Middle frontal gyrus (tissue), 1 donor: ENCODE measurements at regions not wholly inside any gene's neighbourhood (a gene's known extent, or its start where the extent isn't known, plus 50 kb on each side); places are given as distances from the start of the nearest gene placed in this dataset.

Experiments
- DNase-seq: peaks from one replicate; pipeline ENCODE4 v3.0.0-alpha.2; 2015; ENCODE audit warnings: low spot score; ENCODE audit errors: extremely low spot score

DNA sequence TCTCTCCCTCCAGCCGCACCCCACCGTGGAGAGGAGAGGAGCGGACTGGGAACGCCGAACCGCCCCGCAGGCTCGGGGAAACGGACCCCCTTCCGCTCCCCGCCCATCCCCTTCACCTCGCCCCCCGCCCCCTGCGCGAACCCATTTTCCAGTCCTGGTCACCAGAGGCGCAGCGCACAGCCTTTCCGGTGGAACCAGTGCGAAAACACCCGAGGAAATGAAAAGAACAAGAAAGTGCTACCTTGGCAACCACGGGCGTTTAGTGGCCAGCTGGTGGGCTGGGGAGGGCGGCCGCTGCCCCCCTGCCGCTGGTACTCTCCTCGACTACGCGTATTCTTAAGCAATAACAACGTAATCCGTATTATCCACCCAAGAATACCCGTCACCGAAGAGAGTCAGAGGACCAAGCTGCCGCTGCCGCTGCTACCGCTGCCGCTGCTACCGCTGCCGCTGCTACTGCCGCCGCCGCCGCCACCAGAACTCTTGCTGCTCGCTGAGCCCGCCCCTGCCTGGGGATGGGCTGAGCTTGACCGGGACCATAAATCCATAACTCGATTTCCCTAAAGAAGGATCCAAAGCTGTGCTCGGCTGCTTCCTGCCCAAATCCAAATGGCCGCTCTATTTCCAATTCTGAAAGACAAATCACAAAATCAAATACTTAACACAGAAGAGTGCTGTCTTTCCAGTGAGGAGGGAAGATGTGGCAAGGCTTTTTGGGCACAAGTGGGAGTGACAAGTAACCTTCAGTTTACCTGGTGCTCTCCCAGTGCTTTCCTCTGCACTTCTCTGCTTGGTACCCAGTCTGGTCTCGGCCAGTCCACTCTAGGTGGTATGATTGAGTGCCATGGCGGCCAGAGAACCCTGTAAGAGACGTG, 125.2 kb upstream of the DPYD start:
- DNase-seq, result no peak

DNA sequence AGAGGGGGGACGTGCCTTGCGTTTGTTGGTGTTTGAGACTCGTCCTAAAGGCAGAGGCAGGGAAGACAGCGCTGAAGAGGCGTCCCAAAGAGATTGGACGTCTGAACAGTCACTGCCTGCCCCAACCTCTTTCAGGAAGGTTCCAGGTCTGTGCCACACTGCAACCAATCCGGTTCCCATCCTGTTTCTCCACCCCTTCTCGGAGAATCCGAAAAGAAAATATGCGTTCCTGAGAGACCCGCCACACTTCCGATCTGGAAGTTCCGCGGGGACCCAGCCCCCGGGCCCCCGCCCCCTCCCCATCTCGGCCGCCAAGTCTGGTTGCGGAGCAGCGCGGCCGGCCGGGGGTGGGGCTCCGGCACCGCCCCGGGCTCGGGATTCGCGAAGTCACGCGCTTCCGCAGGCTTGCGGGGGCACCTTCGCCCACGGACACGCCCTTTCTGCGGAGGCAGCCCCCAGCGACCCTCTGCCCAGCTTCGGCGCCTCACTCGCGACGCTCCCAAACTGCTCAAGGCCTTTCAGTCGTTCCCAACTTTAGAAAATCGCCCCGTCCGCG, 124.5 kb upstream of the DPYD start:
- DNase-seq, result no peak

DNA sequence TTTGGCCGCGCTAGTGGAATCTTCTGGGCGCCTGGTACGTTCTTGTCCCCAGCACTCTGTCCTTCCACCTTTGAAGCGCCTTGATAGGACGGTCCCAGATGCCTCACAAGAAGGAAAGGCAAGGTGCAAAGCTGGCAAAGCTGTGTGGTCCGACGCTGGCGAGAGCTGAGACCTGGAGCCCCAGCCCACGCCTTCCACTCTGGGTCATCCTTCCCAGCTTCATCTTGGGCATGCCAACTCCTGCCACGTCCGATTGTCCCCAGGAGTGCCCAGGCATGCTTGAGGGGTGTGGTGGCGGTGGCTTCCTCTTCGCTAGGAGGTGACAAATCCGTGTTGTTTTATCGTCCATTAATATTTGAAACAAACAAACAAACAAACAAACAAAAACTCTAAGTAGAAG, 123.9 kb upstream of the DPYD start:
- no peak for DNase-seq

DNA sequence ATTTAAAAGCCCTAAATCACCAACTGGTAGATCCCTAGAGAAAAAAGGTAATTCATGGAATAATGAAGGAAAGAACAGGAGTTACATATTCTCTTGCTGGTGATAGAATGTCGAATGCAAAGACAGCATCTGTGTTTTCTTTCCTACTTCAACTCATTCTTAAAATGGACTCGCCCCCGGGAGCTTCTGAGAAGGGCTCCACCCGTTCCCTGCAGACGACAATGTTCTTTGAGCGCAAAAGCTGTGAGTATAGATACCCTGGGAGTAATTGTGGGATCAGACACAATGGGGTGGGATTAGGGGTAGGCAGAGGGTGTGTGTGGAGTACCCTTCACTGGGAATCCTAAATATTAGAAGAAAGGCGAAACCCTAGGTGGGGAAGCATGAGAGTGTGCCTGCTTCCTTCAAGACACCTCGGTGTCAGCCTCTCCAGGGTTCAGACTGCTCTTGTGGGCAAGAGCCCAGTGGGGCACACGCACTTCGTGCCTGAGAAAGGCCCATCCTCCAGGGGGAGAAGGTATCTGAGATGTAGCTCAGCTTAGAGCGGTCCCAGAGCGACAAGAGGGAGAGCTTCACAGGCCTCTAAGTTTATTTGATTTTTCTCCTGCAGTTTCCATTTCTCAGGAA, 123.3 kb upstream of the DPYD start:
- no peak for DNase-seq

DNA sequence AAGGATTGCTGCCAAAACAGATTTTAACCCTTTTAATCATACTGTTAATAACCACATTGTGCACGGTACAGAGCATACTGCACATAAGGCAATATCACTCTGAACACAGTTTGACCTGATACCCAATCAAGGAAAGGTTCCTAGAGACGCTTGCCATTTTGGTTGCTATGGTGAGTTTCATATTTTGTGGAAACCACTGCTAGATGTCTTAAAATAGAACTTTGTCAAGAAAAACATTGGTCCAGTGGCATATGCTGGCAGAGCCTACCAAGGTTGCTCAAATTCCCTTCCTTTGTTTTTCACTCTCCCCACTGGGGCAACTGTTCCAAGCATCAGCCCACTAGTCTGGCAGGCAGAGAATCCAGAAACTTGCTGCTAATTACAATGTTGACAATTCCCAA, 114.8 kb upstream of the DPYD start:
- DNase-seq, result no peak

DNA sequence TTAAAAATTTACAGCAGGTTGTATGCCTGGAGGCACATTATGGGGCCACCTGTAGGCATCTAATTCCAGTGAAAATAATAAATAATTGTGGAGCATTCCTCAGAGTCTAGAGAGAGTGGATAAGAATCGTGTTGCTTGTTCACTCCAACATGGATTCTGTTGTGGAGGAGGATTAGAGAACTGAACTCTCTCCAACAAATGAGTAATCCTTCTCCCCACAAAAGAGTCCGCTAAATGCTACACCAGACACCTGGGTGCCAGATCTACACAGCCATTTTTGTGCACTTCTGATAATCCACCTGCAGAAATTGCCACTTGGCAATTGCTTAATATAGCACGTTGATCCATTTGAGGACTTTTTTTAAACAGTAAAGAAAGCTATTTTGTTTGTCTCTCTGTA, 113.7 kb upstream of the DPYD start:
- no peak for DNase-seq

DNA sequence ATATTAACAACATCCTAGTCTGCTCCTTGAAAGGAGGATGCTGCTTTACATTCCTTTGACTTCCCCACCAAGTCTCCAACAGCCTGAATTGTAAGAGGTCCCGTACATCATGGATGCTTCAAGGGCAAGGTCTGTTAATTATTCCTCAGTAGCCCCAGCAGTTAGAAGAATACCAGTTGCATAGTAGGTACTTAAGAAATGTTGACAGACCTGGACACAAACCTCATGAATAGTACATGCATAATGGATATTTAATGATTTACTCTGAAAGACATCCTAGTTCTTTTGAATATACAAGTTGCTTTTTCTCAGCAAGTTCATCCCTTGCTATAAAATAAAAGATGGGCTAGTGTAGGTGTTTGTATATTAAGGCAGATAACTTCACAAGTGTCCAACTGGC, 112.1 kb upstream of the DPYD start:
- DNase-seq, result no peak

DNA sequence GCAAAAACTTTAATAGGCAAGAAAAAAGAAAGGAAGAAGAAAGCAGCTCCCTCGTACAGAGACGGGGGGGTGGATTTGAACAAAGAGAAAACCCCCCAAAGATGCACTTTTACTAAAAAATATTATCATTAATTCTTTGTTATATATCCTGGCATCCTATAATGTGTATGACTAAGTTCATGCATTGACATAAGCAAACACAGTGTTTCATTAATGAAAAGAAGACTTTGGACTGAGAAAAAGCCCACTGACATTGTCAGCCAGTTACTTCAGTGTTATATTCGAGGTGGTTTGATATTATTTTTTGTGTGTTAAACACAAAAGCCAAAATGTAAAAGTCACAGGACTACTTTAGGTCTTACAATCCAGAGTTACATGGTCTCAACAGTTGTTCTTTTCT, 110.1 kb upstream of the DPYD start:
- no peak for DNase-seq

DNA sequence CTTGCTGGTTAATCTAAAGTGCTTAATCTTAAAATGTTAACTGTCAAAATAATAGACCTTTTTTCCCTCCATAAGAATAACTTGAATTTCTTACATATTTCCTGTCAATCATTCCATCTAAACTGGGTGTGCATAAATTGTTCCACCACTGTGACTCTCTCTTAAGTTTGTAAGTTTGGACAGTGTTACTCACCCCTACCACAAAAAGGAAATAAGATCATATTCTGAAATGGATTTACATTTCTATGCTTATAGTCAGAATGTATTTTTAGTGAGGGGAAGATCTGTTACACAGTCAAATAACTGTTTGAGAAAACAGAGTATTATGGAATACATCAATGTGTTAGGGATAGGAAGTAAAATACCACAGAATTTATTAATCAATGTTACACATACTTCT, 109.6 kb upstream of the DPYD start:
- DNase-seq, result no peak

DNA sequence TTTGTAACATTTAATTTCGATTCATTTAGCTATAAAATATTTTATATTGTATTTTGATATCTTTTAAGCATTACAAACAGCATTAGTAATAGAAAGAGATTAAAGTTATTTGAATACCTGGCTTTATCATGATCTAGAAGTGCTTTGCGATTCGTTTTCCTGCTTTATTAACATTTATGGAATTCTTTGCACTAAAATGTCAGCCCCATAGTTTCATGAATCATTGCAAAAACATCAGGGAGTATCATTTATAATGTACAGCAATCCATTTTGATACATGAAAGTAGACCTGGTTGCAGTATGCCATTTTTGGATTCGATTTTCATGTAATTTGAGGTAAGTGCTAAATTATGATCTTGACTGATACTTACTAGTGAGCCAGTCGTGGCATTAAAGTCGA, 108.0 kb upstream of the DPYD start:
- DNase-seq, result no peak

DNA sequence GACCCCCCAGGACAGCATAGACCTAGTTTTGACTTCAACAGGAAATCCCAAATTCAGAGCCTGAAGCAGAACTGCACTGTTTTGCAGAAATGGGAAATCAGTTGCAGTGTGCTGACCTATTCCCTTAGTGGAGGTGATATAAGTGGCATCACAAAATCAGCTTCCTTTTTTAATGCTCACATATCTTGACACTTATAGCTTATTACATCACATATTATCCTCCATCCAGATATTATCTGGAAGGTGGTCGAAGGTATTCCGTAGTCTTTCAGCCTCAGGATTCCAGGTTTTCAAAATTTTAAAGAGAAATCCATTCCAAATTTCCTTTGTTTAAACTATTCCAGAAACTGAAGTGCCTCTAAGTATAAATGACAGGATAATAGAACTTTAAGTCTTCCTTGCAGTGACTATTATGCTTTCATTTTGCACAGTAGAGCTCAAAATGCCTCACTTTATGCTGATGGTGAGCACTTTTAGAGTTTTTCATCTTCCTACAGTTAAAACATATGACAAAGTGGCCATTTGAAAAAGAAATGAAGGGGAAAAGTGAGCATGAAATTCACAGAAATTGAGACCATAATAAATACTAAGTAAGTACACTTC, 106.4 kb upstream of the DPYD start:
- no peak for DNase-seq

DNA sequence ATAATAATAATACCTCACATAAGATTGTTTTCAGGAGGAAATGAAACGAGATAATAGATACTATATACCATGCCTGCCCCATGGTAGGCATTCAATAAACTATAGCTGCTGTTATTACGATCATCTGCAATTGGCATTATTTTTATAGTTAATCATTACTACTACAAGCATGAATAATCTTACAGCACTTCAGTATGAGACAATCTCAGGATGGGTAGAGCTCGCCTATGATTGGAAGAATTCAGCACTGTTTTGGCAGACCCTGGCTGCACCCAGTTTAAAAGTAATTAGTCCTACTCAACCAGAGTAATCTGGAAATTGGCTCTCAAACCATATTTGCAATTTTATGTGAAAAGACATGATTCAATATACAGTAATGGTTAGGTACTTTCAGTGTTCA, 105.0 kb upstream of the DPYD start:
- DNase-seq, result no peak

DNA sequence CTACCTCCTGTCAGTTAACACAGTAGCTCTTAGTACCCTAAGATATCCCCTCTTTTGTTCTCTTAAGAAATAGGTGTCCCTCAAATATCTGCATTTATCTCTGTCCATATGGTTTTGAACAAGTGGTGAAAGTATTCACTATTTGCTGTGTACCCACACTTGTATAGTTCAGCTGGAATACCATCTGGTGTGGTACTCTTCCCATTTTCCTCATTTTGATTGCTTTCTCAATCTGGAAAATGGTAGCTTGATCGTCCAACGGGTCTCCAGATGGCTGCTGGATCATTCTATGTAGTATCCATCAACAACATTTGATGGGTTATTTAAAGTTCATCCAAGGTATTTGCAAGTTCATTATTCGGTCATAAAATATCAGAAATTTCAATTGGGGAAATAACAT, 100.3 kb upstream of the DPYD start:
- DNase-seq, result no peak

DNA sequence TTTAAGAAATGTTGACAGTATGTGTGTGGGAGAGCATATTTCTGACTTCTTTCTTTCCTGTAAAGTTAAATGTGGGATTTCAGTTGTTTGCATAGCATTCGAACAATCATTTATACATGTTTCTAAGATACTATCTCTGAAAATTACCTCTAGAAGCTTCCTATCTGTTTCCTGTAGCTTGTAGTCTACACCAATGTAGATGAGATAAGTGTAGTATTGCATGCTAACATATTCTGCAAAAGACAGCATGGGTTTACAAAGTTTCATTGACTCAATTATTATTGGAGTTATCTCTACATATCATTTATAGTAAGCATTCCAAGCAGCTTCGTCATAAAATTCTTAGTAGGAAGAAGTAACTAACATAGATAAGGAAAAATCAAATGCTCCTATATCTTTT, 98.9 kb upstream of the DPYD start:
- no peak for DNase-seq

DNA sequence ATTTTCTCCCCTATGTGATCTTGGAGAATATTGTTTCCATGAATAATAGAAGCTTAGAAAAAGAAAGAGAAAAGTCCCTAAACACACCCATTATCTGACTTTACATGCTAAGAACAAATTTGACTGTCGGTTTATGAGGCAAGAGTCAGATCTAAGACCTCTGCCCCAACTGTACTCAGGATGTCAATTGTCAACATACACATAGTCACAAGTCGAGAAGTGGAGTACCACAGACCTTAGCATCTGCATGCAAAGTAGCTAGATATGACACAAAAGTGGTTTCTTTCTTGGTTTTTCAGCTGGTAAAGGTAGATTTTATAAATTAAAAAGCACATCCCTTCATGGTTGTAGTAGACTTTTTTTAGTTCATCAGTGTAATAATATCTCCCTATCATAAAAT, 97.2 kb upstream of the DPYD start:
- DNase-seq, result no peak

DNA sequence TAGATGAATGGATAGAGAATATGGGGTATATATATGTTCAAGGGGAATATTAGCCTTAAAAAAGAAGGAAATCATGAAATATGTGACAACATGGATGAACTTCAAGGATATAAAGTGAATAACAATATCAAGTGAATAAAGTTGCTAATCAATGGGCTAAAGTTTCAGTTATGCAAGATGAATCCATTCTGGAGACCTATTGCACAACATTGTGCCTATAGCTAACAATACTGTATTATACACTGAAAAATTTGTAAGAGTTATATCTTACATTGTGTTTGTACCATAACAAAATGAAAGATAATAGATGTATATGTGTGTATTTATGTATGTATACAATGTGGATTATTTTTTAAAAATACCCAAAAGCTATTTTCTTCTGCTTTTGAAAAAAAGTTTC, 96.3 kb upstream of the DPYD start:
- no peak for DNase-seq

DNA sequence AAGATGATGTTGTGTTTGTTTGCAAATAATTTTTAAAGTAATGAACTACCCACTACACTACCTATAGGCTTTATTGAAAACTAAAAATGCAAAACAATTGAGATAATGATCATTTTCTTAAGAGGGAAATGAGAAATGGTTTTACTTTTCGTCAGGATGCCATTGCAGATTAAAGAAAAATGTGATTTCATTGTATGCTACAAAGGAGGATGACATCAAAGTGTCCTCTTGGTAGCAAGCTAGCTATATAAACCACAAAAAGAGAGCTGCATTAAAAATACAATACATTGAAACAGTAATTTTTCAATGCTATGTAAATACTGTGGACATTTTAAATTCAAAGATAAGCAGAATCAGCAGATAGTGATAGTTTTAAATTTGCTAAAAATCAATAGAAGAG, 87.5 kb upstream of the DPYD start:
- no peak for DNase-seq

DNA sequence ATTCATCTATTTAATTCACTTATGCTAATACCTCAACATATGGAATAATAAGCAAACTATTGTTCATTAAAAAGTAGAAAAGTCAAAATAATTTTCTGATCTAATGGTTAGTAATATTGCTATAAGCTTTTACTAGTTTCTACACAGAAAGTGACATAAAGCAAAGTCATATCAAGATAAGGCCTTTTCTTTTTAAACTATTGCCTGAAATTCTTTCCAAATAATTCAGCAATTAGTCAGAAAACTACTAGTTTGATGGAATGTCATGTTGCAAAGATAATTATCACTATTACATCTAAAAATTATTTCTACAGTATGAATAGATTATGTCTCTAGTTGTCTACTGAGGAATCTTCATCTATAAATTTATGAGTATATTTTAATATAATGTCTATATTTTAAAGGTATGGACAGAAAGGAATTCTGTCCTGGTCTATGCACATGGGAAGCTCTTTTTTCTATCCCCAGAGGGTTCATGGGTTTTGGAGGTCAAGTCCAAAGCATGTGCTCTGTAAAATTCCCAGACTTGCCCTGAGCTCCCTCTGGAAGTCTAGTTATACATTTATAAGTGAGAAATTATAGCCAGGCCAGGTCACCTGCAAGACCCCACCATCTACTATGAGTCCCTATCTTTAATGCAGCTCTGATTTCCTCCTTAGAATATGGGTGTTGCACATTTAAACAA, 84.6 kb upstream of the DPYD start:
- DNase-seq, result no peak

DNA sequence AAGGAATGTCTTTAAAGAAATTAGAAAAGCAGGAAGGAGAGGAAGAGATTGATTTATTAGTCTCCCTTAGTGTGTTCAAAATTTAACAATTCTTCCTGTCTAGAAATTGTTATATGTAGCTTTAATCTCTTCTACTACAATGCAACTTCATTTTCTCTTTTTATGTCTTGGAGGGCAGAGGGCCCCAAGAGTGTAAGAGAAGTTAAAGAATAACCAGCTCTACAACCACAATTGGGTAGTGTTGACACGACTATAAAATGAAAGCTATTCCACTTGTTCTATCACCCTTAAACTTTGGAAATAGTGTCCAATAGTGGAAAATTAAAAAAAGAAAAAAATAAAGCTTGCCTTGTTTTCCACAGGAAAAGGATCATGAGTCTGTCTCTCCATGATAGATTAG, 82.6 kb upstream of the DPYD start:
- no peak for DNase-seq

DNA sequence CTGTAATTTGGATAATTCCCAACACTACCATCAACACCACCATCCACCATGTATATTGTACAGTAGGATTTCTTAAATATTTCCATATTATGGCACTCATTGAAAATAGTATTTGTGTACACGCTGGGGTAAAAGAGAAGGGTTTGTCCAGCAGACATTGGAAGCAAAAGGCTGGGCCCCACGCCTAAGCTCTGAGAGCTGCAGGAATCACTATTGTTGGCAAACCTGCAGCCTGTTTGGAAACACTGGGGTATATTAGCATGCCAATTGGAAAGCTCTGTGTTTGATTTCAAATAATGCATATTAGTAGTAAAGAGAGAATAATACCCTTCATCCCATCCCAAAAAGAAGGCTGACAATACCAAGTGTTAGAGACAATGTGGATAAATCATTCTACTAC, 81.5 kb upstream of the DPYD start:
- DNase-seq, result no peak

DNA sequence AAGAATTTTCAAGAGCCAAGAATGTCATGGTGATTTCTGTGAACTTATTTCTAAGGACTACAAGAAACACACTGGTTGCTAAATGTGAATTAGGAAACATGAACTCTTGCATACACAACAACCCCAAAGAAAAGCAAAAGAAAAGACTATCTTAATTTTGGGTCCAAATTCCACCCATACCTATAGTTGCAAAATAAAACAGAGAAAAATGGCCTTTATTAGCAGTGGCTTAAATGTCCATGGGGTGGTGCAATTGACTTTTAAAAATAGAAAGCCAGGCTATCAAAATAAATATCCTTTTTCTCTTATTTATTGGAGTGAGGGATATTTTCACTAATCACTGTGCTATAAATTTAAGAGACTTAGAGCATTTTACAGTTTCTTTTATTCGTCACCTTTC, 80.9 kb upstream of the DPYD start:
- DNase-seq, result no peak

DNA sequence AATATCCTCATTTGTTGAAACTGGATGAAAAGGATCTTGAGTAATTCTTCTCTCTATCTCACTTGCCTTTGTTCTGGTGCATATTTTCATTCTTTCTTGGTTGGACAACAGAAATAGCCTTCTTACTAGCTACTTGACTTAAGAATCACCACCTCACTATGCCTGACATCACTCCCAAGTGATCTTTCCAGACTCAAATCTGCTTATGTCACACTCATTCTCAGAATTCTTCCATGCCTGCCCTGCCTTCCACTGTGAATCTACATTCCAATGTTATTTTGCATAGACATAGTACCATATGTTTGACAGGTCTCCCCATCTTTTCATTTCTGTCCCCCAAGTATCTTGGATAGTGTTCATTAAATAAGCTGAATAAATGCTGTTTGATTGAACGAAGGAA, 78.5 kb upstream of the DPYD start:
- DNase-seq, result no peak
